ENCODE measurements at regions not wholly inside any gene's neighbourhood (a gene's known extent, or its start where the extent isn't known, plus 50 kb on each side); places are given as distances from the start of the nearest gene placed in this dataset.

DNA sequence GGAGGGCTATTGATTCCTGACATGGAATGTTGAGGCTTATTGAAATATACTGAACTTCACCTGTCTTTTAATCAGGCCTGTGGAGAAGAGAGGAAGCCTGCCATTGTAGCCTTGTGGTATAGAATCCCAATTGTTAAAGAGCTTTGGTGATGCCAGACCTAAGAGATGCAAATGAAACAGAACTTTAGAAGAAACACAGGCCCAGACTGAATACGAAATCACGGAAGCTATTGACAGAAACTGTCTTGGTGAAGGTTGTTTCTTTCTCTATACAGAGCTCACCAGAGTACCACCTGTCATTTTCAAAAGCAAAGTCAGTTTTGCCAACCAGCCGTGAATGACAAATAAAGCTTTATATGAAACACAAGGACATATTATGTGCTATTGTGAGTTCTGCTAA is 660.3 kb downstream of the ISL1 start:
- DNase-seq (ENCODE audit: low read depth), result no peak
- H3K4me3 ChIP-seq (ENCODE audit: control insufficient read depth, low read depth, low read length), result no peak overlapping the region
- TF ChIP-seq, protein P1, sequence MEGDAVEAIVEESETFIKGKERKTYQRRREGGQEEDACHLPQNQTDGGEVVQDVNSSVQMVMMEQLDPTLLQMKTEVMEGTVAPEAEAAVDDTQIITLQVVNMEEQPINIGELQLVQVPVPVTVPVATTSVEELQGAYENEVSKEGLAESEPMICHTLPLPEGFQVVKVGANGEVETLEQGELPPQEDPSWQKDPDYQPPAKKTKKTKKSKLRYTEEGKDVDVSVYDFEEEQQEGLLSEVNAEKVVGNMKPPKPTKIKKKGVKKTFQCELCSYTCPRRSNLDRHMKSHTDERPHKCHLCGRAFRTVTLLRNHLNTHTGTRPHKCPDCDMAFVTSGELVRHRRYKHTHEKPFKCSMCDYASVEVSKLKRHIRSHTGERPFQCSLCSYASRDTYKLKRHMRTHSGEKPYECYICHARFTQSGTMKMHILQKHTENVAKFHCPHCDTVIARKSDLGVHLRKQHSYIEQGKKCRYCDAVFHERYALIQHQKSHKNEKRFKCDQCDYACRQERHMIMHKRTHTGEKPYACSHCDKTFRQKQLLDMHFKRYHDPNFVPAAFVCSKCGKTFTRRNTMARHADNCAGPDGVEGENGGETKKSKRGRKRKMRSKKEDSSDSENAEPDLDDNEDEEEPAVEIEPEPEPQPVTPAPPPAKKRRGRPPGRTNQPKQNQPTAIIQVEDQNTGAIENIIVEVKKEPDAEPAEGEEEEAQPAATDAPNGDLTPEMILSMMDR (IDR thresholded peaks at IDR 0.05; ENCODE audit: control insufficient read depth, insufficient read depth, low read depth, low read length, missing control alignments), result no peak

DNA sequence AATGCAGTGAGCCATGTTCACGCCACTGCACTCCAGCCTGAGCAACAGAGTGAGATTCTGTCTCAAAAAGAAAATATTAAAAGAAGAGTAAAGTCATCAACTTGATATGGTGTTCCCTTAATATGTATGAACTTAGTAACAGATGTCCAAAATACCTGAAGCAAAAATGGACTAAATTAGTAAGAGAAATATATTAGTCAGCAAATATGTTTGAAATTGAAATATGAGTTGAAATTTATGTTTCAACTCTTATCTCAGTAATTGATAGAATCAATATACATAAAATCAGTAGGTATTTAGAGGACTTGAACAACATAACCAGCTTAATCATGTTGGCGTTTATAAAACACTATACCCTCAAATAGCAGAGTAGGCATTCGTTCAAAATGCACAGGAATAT is 668.5 kb downstream of the ISL1 start:
- no peak for DNase-seq (ENCODE audit: low read depth)
- H3K4me3 ChIP-seq (ENCODE audit: control insufficient read depth, low read depth, low read length), result no peak overlapping the region
- TF ChIP-seq, protein P1 (IDR thresholded peaks at IDR 0.05; ENCODE audit: control insufficient read depth, insufficient read depth, low read depth, low read length, missing control alignments), result no peak

DNA sequence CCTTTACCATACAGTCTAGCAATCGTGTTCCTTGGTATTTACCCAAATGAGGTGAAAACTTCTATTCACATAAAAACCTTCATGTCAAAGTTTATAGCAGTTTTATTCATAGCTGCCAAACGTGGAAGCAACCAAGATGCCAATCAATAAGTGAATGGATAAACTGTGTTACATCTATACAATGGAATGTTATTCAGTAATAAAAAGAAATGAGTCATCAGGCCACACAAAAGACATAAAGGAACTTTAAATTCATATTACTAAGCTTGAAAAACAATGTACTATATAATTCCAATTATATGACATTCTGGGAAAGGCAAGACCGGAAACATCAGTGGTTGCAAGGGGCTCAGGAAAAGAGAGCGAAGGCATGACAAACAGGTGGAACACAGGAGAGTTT is 679.9 kb downstream of the ISL1 start:
- TF ChIP-seq, protein P1 (IDR thresholded peaks at IDR 0.05; ENCODE audit: control insufficient read depth, insufficient read depth, low read depth, low read length, missing control alignments), result no peak
- no peak overlapping the region for H3K4me3 ChIP-seq (ENCODE audit: control insufficient read depth, low read depth, low read length)
- DNase-seq (ENCODE audit: low read depth), result no peak

DNA sequence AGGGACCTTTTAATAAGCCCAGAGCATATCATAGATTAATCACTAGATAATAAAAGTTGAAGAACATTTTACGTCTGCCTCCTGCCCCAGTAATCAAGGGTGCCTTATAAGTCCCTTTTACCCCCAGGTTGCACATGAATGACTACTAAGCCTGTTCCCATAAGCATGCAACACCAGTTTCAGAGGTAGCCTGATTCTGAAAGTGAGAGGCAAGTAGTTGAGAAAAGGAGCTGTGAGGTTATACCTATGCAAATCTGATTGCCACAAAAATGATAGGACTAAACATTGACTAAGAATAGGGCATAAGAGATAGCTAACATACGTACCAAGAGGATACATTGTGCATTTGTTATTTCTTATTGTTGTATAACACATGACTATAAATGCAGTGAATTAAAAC is 681.9 kb downstream of the ISL1 start:
- TF ChIP-seq, protein P1 (IDR thresholded peaks at IDR 0.05; ENCODE audit: control insufficient read depth, insufficient read depth, low read depth, low read length, missing control alignments), result no peak

DNA sequence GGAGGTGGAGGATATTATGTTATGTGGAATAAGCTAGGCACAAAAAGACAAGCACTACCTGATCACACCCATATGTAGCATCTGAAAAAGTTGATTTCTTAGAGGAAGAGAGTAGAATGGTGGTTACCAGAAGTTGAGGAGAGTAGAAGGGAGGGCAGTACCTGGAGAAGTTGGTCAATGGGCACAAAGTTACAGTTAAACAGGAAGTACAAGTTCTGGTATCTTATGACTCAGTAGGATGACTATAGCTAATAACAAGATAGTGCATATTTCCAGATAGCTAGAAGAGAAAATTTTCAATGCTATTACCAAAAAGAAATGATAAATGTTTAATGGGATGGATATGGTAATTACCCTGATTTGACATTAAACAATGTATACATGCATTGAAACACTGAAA is 686.7 kb downstream of the ISL1 start:
- TF ChIP-seq, protein P1 (IDR thresholded peaks at IDR 0.05; ENCODE audit: control insufficient read depth, insufficient read depth, low read depth, low read length, missing control alignments), result no peak
- DNase-seq (ENCODE audit: low read depth), result no peak
- no peak overlapping the region for H3K4me3 ChIP-seq (ENCODE audit: control insufficient read depth, low read depth, low read length)

More for the DNA sequence above, 681.9 kb downstream of the ISL1 start:
- no peak for DNase-seq (ENCODE audit: low read depth)
- no peak overlapping the region for H3K4me3 ChIP-seq (ENCODE audit: control insufficient read depth, low read depth, low read length)

DNA sequence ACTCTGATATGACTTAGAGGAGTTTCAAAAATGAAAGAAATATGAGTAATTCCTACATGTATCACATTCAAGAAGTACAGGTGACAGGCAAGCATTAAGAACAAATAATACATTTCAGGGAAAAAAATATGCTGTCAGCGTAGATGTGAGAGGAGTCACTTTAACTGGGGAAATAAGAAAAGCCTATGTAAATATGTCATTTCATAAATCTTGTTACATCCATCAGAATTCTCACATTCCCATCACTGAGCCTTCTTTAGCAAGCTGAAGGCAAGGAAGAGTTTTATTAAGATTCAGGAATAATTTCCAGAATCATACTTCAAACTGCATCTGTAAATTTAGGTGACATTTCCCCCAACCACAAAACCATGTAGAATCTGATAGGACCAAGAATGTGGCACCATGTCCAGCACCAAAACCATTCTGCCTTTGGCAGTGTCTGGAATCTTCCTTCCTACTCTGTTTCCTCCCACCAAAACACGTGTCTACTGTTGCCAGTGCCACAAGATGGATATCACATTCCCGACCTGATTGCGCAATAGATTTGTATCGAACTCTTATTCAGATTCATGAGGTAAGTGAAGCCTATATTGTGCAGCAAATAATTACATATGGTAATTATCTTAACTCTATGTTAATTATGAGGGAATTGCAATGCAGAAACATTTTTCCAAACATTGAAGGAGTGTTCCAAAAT is 690.9 kb downstream of the ISL1 start:
- H3K4me3 ChIP-seq (ENCODE audit: control insufficient read depth, low read depth, low read length), result no peak overlapping the region
- TF ChIP-seq, protein P1 (IDR thresholded peaks at IDR 0.05; ENCODE audit: control insufficient read depth, insufficient read depth, low read depth, low read length, missing control alignments), result no peak
- DNase-seq (ENCODE audit: low read depth), result no peak
